ENCODE measurements at regions not wholly inside any gene's neighbourhood (a gene's known extent, or its start where the extent isn't known, plus 50 kb on each side); places are given as distances from the start of the nearest gene placed in this dataset.

GRCh38 chr5:87853541-87853940, 415.1 kb downstream of the TMEM161B start:
- DNase-seq: no peak

DNA sequence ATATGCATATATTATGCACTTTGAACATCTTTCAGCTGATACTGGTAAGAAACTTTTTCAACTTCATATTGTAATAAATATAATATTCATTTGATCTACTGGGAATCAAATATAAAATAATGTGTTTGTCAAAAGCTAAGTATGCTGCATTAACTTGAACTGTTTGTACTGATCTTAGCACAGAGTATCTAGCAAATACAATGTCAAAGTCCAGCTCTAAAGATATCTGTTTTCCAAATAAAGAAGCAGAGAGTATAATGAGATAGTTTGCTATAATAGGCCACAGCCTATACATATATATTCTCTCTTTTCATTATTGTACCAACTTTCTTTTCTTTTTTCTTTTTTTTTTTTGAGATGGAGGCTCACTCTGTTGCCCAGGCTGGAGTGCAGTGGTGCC, 417.0 kb downstream of the TMEM161B start:
- no peak for DNase-seq

GRCh38 chr5:87850843-87851242, 417.8 kb downstream of the TMEM161B start:
- DNase-seq: no peak

DNA sequence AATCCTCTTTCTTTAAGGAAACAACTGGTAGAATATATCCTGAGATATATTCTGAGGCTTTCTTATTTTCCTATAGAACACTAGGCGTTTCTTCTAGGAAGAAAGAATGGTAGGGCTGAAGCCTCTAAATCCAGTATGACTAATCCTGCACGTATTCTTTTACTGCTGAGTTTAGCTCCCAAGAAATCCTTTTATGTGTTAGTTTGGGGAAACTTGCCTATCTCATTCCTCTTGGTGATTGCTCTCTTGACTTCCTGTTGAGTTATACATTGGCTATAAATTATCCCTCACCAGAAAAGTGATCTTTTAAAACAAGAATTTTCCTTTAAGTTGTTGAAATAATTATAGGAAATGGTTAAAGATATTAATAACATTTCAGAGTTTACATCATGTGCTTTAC, 422.9 kb downstream of the TMEM161B start:
- no peak for DNase-seq

DNA sequence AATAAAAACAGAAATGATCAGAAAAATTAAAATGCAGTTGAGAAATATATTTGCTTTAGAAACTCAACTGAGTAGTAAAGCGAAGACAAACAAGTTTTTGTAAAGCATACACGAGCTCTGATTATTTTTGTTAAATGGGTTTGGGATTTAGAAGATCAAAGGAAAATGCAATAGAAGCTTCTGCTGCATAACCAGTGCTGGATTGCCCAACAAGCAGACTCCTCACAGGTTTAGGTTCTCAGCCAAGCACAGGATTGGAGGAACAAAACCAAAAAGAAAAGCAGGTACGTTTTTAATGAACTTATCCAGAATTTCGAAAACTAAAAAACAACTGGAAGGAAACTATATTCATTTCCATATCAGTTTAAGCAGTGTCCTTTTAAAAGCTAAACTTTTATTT, 423.8 kb downstream of the TMEM161B start:
- no peak for DNase-seq

GRCh38 chr5:87844449-87844848, 424.2 kb downstream of the TMEM161B start:
- no peak for DNase-seq

GRCh38 chr5:87836696-87837095, 424.0 kb upstream of the CCNH start:
- no peak for DNase-seq

- no peak for DNase-seq
Measured at GRCh38 chr5:87831499-87831898, 418.8 kb upstream of the CCNH start.

DNA sequence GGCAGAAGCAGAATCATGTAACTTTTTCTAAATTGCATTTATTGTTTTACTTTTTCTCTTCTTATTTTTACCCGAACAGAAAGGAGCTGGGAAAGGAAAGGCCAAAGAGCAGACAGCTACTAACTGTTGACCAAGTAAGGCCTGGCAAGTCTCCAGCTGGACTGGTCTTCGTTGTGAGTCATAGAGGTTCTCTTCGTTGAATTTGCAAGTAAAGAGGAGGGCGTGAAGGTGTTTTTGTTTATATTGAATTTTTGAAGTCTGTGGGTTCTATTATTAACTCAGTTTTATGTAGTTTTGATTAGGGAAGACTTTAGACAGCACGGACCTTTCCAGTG, 416.5 kb upstream of the CCNH start:
- DNase-seq: no peak

DNA sequence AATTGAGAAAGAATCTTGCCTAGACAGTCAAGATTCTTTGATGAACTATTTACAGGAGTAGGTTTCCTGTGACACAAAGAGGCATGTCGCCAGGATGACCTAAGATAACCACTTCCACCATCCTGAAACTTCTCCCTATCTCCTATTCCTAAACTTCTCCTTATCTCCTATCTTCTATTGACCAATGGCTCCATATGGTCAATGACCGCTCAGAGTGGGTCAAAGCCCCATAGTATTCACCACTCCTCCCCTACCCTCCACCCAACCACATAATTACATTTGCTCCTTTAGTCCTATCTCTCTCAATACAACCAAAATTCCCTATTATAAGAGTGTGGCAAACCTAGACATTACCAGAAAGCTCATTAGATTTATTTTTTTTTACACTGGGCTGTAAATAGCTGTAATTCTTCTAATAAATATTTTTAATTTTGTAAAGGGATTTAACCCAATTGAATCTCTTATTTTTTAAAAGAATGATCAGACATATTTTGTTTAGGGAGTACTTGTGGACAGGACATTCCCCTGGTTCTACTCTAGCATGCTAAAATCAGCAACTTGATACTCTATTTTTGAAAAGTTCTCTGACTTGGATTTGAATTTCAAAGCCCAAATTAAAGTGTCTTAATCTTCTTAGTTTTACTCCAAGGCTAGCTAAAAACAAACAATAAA, 416.0 kb upstream of the CCNH start:
- DNase-seq: no peak

DNA sequence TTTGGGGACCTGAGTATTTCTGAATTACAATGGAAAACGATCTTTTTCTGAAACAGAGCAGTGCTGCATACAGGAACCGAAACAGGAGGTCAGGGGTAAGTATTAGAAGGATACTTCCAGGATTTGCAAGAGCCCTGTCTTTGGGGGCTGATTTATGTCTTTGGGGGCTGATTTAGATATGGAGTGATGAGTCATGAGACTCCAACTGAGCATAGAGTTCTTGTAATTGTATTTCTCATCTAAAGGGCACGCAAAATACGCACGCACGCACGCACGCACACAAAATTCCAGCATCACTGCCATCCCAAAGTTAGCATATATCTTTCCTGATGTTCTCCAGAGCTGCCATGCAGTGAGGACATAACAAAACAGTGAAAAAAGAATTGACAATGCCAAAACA, 414.8 kb upstream of the CCNH start:
- DNase-seq: no peak

GRCh38 chr5:87826507-87826906, 413.8 kb upstream of the CCNH start:
- no peak for DNase-seq

DNA sequence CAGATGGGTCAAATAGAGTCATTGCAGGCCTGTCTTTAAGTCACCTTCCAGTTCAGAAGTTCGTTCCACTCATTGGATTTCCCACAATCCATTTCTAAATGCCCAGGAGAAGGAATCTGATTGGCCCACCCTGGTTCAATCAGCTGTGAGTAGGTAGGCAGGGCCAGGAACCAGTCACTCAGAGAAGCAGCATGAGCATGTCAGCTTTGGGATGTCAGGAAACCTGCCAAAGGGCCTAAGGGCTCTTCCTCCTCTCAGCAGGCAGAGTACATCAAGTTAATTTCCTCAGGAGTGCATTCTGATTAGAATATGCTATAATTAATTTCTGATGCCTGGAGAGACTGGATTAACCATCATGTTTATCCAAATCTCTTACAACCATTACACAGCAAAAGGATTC, 412.9 kb upstream of the CCNH start:
- no peak for DNase-seq

DNA sequence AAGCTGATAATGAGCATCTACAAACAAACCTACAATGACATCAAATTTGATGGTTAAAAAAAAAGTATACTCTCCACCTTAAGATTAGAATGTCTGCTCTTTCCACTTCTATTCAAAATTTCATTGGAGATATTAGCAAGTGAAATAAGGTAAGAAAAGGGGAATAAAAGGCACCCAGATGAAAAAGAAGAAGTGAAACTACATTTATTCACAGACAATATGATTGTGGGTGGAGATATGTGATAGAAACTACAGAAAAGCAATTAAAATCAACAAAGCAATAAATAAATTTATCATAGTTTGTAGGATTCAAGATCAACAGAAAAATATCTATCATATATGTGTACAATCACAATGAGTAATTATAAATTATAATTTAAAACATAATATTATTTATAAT, 395.1 kb upstream of the CCNH start:
- DNase-seq: no peak

GRCh38 chr5:87803352-87803751, 390.6 kb upstream of the CCNH start:
- DNase-seq: no peak

DNA sequence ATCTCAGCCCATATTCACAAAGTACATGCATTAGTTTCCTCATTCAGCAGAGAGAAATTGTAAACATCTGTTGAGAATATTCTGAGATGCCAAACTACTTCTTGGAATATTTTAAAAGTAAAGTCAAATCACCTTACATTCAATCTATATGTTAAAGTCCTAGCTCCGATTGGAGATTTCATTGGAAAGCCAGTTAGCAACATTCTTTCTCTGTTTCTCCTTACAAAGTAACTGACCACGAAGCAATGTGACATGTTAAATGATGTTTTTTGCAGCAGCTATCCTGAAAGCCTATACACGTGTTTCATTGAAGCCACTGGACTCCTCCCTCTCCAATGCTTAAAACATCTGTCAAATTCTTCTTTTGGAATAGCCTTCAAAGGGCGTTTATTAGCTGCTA, 379.1 kb upstream of the CCNH start:
- no peak for DNase-seq

GRCh38 chr5:87788416-87788815, 375.7 kb upstream of the CCNH start:
- no peak for DNase-seq

DNA sequence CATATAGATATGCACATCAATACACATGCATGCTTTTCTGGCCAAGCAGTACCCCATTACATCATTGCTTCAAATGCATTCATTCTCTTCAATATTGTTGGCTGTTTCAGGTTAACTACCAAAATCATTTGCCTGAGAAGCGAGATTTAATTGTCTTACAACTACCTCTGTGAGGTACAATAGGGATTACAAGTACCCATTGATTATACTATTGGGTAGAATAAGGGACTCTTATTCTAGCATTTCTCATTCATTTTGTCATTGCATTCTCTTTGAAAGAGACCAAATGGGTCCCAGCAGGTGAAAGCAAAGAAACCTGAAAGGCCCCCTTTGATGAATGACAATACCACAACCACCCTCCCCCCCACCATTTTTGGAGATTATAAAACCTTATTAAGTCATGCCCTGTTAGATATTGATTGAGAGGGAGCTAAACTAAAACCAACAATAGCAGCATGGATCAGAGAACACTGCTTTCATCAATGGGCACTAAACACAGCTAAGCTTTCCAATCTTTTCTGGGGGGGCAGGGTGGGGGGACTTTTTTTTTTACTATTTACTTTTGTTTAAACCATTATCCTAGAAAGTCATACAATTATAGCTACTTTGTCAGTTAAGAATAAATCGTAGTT, 375.0 kb upstream of the CCNH start:
- no peak for DNase-seq

DNA sequence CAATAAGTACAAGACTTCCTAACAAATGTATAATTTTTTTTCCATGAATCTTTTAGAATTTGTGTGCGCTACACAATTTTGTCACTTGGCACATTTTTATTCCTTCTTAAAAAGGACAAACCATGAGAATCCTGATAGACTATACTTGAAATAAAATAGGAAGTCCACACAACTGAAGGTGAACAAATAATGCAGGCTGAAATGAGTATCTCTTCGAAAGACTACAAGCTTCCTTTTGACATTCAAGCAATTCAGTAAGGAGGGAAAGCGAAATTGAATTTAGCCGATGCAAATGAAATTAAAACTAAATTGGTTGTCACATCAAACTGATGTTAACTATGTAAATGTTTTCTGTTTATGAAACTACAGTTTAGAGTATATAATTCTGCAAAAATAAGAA, 374.4 kb upstream of the CCNH start:
- DNase-seq: no peak

DNA sequence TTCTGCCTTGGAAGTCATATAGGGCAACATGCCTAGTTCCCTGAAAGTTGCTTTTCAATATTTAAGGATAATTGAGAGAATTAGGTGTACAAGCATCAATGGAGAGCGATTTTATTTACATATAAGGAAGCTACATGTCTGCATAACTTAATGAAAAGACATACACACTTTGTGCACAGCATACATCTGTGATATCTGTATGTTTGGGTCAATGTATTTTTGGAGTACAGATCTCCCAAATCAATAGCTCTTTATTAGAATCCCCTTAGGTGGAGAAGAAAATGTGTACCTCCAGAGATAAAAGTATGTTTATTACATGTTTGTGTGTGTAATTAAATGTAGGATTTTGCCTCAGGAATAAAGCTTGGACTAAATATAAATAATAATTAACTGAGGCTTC, 373.7 kb upstream of the CCNH start:
- no peak for DNase-seq

DNA sequence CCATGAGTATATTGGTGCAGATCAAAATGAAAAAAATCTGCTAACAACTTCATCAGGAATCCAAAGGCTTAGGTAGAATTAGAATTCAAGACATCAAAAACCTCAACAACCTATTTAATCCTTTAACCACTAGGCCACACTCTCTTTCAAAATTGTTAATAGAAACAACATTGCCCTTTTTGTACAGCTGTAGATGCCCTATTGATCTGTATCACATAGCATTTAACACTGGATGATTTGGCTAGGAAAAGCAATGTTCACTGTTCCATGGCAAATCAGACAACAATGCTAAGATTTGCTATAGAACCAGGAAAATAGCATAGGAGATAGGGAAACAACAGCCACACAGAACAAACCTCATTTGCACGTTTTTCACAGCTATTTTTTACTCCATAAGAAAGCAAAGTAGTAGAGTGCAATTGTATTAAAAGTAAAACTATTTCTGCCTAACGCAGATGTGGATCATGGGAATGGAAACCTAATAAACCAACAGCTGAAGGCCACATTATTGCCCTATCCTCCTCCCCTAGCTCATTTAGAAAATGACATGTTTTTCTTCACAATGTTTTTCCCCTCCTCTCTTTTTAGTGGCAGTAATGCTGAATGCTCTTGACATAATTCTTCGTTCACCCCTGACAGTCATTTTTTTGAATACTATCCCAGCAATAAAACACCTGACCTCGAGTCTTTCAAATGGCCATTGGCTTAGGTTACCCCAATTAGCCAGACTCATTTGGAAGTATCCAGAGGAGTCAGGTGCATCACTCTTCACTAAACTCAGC, 373.0 kb upstream of the CCNH start:
- no peak for DNase-seq

DNA sequence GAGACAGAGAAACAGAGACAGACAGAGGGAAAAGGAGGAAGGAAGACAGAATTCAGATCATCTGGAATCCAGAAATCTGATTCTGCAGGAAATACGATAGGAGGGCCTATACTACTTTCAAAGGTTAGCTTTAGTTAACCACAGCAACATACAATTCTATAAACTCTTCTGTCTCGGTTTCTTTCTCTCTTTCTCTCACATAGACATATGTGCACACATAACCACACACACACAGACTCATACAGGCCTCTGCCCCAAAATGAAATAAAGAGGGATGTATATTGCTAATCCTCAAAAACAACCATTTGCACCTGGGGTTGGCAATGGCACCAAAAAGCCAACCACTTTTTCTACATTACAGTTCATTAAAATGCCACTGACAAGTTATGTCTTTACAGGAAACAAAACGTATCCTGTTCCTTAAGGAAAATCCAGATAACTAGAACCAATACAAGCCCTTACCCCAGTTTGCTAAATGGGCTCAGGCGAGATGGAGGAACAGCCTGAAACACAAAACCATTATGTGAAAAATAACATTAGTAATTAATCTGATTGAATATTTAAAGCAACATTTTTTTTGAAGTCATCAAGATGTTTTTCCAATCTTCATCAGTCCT, 372.3 kb upstream of the CCNH start:
- DNase-seq: no peak

- DNase-seq: no peak
Measured at GRCh38 chr5:87784311-87784710, 371.6 kb upstream of the CCNH start.

- no peak for DNase-seq
Measured at GRCh38 chr5:87782916-87783315, 370.2 kb upstream of the CCNH start.

Data from suppressor macrophage treated with lipopolysaccharide for 4 hours (primary cell).